Heart right ventricle (tissue), 16 donors: ENCODE measurements at regions not wholly inside any gene's neighbourhood (a gene's known extent, or its start where the extent isn't known, plus 50 kb on each side); places are given as distances from the start of the nearest gene placed in this dataset.

Source experiments
- ATAC-seq, 8 donors: fragments of 200-7000 bp; cut with Tn5 transposase; one replicate each; pipeline ENCODE4 v1.9.1; 2020; ENCODE audit warnings: mild to moderate bottlenecking in 8 of 8, moderate library complexity in 8 of 8, moderate number of reproducible peaks in 1 of 8
- DNase-seq, 2 donors: peaks; one replicate each; pipeline ENCODE4 v3.0.0-alpha.2; 2020
- H3K27ac ChIP-seq, 10 donors: fragments of 200-600 bp; sonication (generic) in 2 of 10; one replicate each; pipeline versions ENCODE4 v1.5.0 to v1.8.0; 2020 to 2022; ENCODE audit warnings: mild to moderate bottlenecking in 3 of 10
- H3K27me3 ChIP-seq, 7 donors: fragments of 200-600 bp; one replicate each; pipeline ENCODE4 v1.8.0; 2021 to 2022; ENCODE audit warnings: mild to moderate bottlenecking in 2 of 7
- H3K36me3 ChIP-seq, 9 donors: fragments of 200-600 bp; sonication (generic) in 1 of 9; one replicate each; pipeline versions ENCODE4 v1.5.0 to v1.8.0; 2020 to 2022; ENCODE audit warnings: mild to moderate bottlenecking in 2 of 9
- H3K4me1 ChIP-seq, 9 donors: fragments of 200-600 bp; sonication (generic) in 1 of 9; one replicate each; pipeline versions ENCODE4 v1.5.0 to v1.8.0; 2020 to 2022; ENCODE audit warnings: mild to moderate bottlenecking in 4 of 9
- H3K4me3 ChIP-seq, 10 donors: fragments of 200-600 bp; sonication (generic) in 2 of 10; one replicate each; pipeline versions ENCODE4 v1.5.0 to v1.8.0; 2020 to 2022; ENCODE audit warnings: mild to moderate bottlenecking in 7 of 10, moderate library complexity in 2 of 10
- H3K9me3 ChIP-seq, 11 donors: fragments of 200-600 bp in 10 of 11; sonication (generic) in 2 of 11; one replicate each; pipeline versions ENCODE4 v1.5.0 to v1.8.0; 2013 to 2022; ENCODE audit warnings: mild to moderate bottlenecking in 2 of 11, control low read depth in 1 of 11, moderate library complexity in 1 of 11
- CTCF ChIP-seq, 9 donors: fragments of 200-600 bp; sonication (generic) in 2 of 9; IDR thresholded peaks; one replicate each; pipeline versions ENCODE4 v1.5.0 to v1.8.0; 2021 to 2022; ENCODE audit warnings: antibody characterized with exemption in 9 of 9, mild to moderate bottlenecking in 5 of 9, moderate library complexity in 1 of 9
- WGBS, 2 donors: extraction: QIAGEN DNeasy Blood & Tissue Kit; methylation state at CpG; one replicate each; pipeline ENCODE4 v1.1.7; 2013; ENCODE audit warnings: inconsistent platforms in 1 of 2; 5-methylcytosine and 5-hydroxymethylcytosine counted together
- intact Hi-C, 10 donors: fragments of 100-400 bp; cut with DNase I; formaldehyde crosslinking; loops; one replicate each; pipeline versions ENCODE4 v1.11.1 to v1.14.2; 2022
- donor health status: Arrhythmogenic right ventricular cardiomyopathy.
- donor health status: ischemic (EF 13 %, LVEDD 7.1; RV severe dilation, severe dysfunction).
- donor health status: healthy with polysubstance abuse.
- donor health status: DM: no; HTN: yes; CAD: no.
- donor health status: DM: no; HTN: no; CAD: no.
- donor health status: ischemic (EF 25% LVEDD 6.9; RV normal size, moderate dysfunction).
- donor health status: ischemic (EF 25% LVEDD 5.7; RV mildly dilated, moderate dysfunction).
- donor health status: healthy.
- donor health status: DM: yes; HTN: yes; CAD: no.
- donor health status: Ischemic cardiomyopathy.
- donor health status: ischemic (EF 35%, LVEDD 5.7; RV mildly dilated, moderate dysfunction).
- donor health status: nonischemic (EF 11% LVEDD 7.7; RV severe dilation, severe dysfunction).
- donor health status: DM: yes; HTN: yes; CAD: no.
- donor health status: PGD.
- donor health status: ischemic (EF 29% LVEDD 5.4; RV normal size, mild dysfunction).
- donor health status: nonischemic (EF 23%, LVEDD 6.1; RV moderate dilation, normal function).

GRCh38 chr1:191388283-191388682 lies 770.0 kb upstream of the RGS18 start:
- DNase-seq = no peak
- intact Hi-C loops = no loop called here
- no peaks in the 10 kb centered on the region for H3K4me1 ChIP-seq
- no peak overlapping the region for H3K4me3 ChIP-seq
- no peaks in the 10 kb centered on the region for H3K36me3 ChIP-seq
- no peak overlapping the region for H3K27ac ChIP-seq
- H3K9me3 ChIP-seq = peaks cover 0 to 43% (median 16%) of the 10 kb centered on the region in 11 donors
- TF ChIP-seq CTCF (IDR thresholded peaks at IDR 0.05) = no peak
- H3K27me3 ChIP-seq = no peaks in the 10 kb centered on the region
- ATAC-seq = no peak

- intact Hi-C loops = no loop called here
- Histone ChIP-seq H3K36me3 (no peaks in the 10 kb centered on the region), H3K9me3 (peaks cover 0 to 30% (median 5%) of the 10 kb centered on the region in 11 donors), H3K4me1 (no peaks in the 10 kb centered on the region), H3K27ac (no peak overlapping the region), H3K4me3 (no peak overlapping the region), H3K27me3 (no peaks in the 10 kb centered on the region)
- DNase-seq = no peak
- no peak for TF ChIP-seq CTCF (IDR thresholded peaks at IDR 0.05)
- WGBS, 2 donors = 81 to 83% methylated on average over 5 of the region's 5 CpGs
- no peak for ATAC-seq
Measured at GRCh38 chr1:191396622-191397021, 761.6 kb upstream of the RGS18 start.

- Histone ChIP-seq H3K4me3 (no peak overlapping the region), H3K36me3 (no peaks in the 10 kb centered on the region), H3K27me3 (no peaks in the 10 kb centered on the region), H3K4me1 (no peaks in the 10 kb centered on the region), H3K9me3 (peaks cover 0 to 30% (median 3%) of the 10 kb centered on the region in 11 donors), H3K27ac (no peak overlapping the region)
- DNase-seq (no peak), ATAC-seq (no peak)
- WGBS, 2 donors = 74 to 82% methylated on average over 4 of the region's 4 CpGs
- TF ChIP-seq CTCF (IDR thresholded peaks at IDR 0.05) = no peak
- intact Hi-C loops = no loop called here
Measured at GRCh38 chr1:191398551-191398950, 759.7 kb upstream of the RGS18 start.

- Histone ChIP-seq H3K36me3 (no peaks in the 10 kb centered on the region), H3K27me3 (no peaks in the 10 kb centered on the region), H3K4me1 (no peaks in the 10 kb centered on the region), H3K9me3 (peaks cover 0 to 2% (median 0%) of the 10 kb centered on the region in 11 donors), H3K27ac (no peak overlapping the region), H3K4me3 (no peak overlapping the region)
- no peak for TF ChIP-seq CTCF (IDR thresholded peaks at IDR 0.05)
- WGBS, 2 donors = 48 to 53% methylated on average over 3 of the region's 3 CpGs
- ATAC-seq (no peak), DNase-seq (no peak)
- intact Hi-C loops = no loop called here
Measured at GRCh38 chr1:191405417-191405816, 752.8 kb upstream of the RGS18 start.
